HG03521 (cell line): ENCODE measurements at regions not wholly inside any gene's neighbourhood (a gene's known extent, or its start where the extent isn't known, plus 50 kb on each side); places are given as distances from the start of the nearest gene placed in this dataset.

ENCODE experiments used
- ATAC-seq: cut with Tn5 transposase; IDR thresholded peaks from one replicate; pipeline ENCODE4 v1.9.1; 2021; ENCODE audit warnings: mild to moderate bottlenecking, moderate library complexity; ENCODE audit not compliant: unreplicated experiment

DNA sequence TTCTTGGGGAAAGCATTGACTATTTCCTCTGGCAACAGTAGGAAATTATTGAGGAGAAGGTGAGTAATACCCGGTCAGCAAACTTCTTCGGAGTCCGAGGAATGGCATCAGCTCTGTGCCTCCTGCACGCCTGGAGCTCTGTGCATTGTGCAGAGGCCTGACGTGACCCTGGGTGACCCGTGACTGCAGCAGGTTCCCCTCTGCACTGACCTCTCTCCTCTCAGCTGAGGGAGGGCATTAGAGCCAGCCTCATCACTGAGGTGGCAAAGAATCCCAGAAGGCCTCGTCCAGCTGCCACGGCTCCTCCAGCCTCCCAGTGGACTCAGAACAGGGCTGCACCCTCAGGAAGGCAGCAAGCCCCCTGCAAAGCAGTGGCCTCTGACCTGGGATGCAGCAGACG, 502.9 kb downstream of the CD83 start:
- no peak for ATAC-seq

GRCh38 chr6:14621518-14621917, 503.9 kb downstream of the CD83 start:
- ATAC-seq: no peak

DNA sequence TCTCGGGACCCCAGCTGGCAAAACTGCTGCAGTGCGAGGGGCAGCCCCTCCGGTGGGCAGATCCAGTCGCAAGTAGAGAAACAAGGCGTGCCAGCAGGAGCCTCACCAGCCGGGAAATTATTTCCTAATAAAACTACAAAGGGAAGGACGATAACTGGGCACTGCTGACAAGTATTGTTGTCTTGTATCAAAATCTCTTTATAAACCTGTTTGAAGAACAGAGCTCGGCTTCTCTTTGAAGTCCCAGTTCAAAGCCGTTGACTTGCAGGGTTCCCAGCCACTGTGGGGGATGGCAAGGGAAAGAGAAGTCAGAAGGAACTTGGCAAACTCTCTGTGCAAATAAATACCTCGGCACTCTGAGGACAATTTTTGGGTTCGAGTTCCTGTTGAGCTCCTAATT, 504.5 kb downstream of the CD83 start:
- ATAC-seq: no peak

DNA sequence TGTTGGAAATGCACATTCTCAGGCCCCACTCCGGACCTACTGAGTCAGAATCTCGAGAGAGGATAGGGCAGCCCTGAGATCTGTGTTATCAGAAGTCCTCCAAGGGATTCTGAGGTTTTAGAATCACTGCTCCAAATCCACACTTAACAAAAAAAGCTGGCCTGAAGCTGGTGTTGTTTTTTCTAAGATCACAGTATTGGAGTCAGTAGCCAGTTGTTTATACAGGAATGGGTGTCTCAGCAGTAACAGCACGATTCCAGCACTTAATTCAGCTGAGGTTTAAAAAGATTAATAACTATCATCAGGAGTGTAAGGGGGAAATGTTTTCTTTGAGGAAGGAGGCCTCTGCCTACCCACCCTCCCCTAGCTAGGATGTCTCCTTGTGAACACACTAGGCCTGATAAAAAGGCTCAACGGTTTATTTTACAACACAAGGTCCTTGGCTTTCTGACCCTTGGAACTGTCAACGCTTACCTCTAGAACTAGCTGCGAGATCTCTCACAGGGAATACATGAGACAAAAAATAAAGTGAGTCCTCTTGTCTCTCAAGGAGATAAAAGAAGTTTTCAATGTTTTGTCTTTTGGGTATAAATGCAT, 505.4 kb downstream of the CD83 start:
- no peak for ATAC-seq

DNA sequence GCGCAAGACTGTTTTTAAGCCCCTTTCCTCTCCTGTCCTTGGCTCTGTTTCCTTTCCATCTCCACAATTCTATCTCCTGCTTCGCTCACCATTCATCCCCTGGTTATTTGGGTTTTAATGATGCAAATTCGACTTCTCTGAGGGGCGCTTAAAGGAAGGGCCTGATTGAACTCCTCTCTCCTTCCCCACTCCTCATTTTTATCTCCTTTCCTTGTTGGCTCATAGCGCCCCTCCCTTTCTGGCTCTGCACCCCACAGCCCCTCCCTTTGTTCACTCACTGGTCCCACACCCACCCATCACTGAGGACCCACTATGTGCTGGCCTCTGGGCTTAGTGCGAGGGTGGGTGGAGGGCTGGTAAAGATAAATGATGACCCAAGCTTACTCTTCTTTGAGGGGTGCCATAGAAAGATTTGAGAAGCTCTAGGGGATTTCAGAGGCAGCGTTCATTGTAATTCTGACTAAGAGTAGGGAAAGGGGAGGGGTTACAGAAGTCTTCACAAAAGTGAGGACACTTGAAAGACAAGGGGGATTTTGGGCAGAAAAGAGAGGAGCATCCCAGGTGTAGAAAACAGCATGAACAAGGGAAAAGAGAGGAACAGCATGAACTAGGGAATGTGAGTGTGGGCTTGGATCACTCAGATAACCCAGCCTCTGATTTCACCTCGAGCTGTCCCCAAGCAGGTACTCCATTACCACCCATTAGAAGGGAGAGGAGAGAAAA, 507.8 kb downstream of the CD83 start:
- ATAC-seq: no peak

DNA sequence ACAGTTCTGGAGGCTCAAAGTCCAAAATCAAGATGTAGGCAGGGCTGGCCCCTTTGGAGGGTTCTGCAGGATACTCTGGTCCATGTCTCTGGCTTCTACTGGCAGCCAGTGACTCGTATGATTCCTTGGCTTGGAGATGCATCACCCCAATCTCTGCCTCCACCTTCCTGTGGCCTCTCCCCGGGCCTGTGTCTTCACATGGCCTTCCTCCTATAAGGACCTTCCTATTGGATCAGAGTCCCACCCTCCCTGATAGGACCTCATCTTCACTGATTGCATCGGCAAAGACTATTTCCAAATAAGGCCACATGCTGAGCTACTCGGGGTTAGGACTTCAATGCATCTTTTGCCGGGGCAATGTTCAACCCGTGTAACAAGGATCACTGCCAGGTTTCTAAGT, 509.0 kb downstream of the CD83 start:
- no peak for ATAC-seq

DNA sequence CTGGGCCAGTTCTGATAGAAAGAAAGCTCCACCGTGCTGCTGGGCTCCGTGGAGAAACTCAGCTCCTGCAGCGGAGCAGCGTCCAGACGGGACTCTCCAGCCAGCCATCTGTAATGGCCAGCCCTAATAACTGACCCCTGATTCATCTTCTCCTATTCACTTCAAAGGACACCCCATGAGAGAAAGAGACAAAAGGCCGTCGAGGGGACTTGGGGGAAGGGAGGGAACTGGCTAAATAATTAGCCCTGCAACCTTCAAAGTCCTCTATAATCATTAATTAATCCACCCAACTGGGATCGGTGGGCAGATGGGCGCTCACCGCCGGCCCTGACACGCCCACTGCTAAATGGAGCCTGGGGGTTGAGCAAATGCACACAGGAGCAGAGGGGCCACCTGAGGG, 512.4 kb downstream of the CD83 start:
- ATAC-seq: no peak

DNA sequence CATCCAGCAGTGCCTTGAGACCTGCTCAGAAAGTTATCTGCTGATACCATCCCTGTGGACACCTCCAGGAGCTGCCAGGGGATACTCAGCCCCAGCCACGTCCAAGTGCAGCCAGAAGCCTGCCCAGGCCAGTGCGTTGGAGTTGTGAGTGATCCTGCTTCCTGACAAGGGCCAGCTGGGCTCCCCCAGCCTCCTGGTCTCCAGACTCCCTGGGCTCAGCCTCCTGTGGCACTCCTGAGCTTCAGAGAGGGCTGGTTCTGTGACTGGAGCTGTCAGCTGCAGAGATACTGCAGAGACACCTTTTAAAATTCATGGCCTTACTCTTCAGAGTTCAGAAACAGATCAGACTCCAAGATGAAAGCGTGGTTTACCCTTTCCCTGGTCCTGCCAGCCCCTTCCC, 515.9 kb downstream of the CD83 start:
- no peak for ATAC-seq

DNA sequence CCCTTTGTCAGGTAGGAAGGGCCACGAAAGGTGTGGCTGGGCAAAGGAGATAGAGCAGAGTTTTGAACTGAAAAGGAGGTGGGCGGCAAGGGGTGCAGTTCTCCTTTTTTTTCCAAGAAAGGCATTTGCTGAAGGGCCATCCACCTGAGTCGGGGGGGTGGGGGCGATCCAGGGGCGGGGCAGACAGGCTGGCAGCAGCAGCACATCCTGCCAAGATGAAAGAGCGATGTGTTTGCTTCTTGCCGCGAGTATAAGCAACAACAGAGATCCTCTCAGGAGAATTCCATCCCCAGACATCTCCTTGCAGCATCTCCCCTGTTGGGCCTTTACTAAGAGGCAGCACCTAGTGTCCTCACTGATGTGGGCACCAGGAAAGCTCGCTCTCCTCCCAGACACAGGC, 516.5 kb downstream of the CD83 start:
- no peak for ATAC-seq

GRCh38 chr6:14635195-14635594, 517.6 kb downstream of the CD83 start:
- ATAC-seq: no peak

- peak; percentile 61 for ATAC-seq
Observed at GRCh38 chr6:14635934-14636591, 518.5 kb downstream of the CD83 start.

- no peak for ATAC-seq
Observed at GRCh38 chr6:14638435-14638905, 520.9 kb downstream of the CD83 start.

- ATAC-seq: no peak
Observed at GRCh38 chr6:14638906-14639761, 521.6 kb downstream of the CD83 start.

DNA sequence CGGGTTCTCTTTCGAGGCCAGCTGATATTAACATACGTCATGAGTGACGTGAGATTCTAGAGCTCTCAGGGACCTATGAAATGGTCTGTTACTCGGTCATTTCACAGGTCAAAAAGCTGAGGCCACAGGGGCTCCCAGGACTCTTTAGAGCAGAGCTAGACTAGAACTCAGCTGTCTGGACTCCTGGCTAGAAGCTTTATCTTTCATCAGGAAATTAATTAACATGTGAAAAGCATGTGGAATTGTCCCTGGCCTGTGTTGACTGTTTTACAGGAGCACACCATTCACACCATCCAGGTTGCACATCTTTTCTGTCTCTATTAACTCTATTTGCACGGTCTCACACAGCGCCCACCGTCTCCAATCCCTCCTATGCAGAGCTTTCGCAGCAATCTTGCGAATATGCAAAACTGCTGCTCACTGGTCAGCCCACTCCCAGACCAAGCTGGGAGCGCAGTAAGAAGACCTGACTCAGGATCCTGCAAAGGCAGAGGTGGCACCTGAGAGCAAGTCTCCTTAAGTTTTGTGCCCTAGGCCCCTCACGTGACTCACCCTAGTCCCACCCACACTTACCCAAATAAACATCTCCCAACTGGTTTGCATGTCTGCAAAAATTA, 522.5 kb downstream of the CD83 start:
- no peak for ATAC-seq

- ATAC-seq: no peak
Observed at GRCh38 chr6:14640631-14641030, 523.1 kb downstream of the CD83 start.

DNA sequence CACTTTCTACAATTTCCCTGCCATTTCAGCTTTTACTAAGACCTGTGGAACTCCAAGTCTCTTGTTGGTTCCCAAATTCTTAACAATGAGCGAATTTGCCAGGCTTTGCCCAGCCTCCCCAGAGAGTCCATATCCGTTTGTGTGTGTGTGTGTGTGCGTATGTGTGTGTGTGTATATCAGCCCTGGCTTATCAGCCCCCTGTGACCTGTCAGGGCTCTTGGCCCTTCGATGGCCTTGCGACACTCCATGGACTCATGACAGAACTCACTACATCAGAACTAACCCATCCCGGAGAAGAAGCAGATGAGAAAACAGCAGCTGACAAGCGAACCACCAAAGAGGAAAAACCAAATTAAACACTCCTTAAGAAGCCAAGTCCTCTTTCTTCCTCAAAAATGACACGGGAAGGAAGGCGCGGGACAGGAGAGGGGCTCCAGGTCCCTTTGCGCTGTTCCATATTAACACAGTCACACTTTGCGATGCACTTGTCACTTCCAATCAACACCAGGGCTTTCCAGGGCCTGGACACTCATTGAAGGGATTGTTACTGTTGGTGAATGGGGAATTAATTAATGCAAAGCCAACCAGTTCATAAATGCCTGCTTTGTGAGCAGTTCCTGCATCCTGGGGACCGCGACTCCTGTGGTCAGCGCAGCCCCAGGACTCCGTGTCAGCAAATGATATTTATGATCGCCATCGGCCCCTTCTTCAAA, 524.0 kb downstream of the CD83 start:
- ATAC-seq: no peak

DNA sequence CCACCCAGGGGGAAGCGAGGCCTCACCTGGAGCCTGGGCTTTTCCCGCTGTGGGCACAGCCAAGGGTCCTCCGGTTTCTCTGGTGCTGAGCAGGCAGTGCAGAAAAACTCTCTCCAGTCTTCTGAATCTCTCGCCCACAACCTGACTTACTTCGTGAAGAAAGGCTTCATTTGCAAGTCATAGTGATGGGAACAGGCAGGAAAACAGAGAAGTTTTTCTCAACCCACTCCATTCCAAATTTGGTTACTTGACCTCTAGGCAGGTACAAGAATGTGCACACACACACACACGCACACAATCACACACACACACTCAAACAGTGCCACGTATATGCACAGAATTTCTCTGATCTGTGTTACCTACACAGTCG, 524.5 kb downstream of the CD83 start:
- ATAC-seq: no peak

- ATAC-seq: no peak
Observed at GRCh38 chr6:14642842-14643241, 525.3 kb downstream of the CD83 start.

DNA sequence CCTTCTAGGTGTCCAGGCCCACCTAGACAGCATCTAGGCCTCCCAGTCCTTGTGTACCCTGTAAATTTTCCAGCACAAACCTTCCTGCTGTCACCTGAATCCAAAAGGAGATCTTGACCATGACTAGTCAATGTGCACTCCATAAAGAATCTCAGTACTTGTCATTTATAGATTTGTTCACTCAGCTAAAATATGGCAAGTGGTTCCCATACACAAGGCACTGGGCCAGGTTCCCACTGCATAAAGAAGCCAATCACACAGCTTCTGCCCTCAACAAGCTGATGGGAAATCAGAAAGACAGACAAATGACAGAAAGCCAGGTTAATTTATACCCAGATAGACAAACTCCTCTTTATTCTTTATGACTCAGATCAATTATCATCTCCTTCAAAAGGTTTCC, 526.8 kb downstream of the CD83 start:
- no peak for ATAC-seq

GRCh38 chr6:14645221-14645620, 527.6 kb downstream of the CD83 start:
- no peak for ATAC-seq
